ENCODE measurements at regions not wholly inside any gene's neighbourhood (a gene's known extent, or its start where the extent isn't known, plus 50 kb on each side); places are given as distances from the start of the nearest gene placed in this dataset.

- TF ChIP-seq POLR2A (IDR thresholded peaks at IDR 0.05) (no peak), CTCF (IDR thresholded peaks at IDR 0.05) (no peak)
These were observed 174.7 kb upstream of the CDH12 start for GRCh38 chr5:23027830-23028229.

All from thyroid gland (tissue), 4 donors.